ENCODE measurements at regions not wholly inside any gene's neighbourhood (a gene's known extent, or its start where the extent isn't known, plus 50 kb on each side); places are given as distances from the start of the nearest gene placed in this dataset.
"Not testable (repeated sequence)": the region's sequence is repeated elsewhere in the genome, so short reads cannot be mapped to it uniquely, and the experiment has no call there.

DNA sequence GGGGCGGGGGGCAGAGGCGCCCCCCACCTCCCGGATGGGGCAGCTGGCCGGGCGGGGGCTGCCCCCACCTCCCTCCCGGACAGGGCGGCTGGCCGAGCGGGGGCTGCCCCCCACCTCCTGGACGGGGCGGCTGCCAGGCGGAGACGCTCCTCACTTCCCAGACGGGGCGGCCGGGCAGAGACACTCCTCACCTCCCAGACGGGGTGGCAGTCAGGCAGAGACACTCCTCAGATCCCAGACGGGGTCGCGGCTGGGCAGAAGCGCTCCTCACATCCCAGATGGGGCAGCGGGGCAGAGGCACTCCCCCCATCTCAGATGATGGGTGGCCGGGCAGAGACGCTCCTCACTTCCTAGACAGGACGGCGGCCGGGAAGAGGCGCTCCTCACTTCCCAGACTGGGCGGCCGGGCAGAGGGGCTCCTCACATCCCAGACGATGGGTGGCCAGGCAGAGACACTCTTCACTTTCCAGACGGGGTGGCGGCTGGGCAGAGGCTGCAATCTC lies 240.1 kb downstream of the NPIPA7 start:
- DNase-seq (ENCODE audit: unreplicated experiment); intact Hi-C loops (cut with micrococcal nuclease); H3K27me3 Mint-ChIP-seq (ENCODE audit: insufficient read depth, unreplicated experiment); BruUV-seq (replicated peaks); H3K36me3 Mint-ChIP-seq (ENCODE audit: insufficient read depth, unreplicated experiment); H3K4me3 Mint-ChIP-seq (ENCODE audit: unreplicated experiment); CTCF ChIA-PET; H3K27ac Mint-ChIP-seq (ENCODE audit: low read depth, unreplicated experiment); H3K9me3 Mint-ChIP-seq (ENCODE audit: unreplicated experiment); H3K4me1 Mint-ChIP-seq (ENCODE audit: insufficient read depth, unreplicated experiment); POLR2A ChIA-PET: not testable (repeated sequence)

GRCh38 chr16:16624367-16624766 lies 245.4 kb downstream of the NPIPA7 start:
- H3K36me3 Mint-ChIP-seq (ENCODE audit: insufficient read depth, unreplicated experiment); BruUV-seq (replicated peaks); POLR2A ChIA-PET; H3K27me3 Mint-ChIP-seq (ENCODE audit: insufficient read depth, unreplicated experiment); H3K4me3 Mint-ChIP-seq (ENCODE audit: unreplicated experiment); intact Hi-C loops (cut with micrococcal nuclease); CTCF ChIA-PET; H3K9me3 Mint-ChIP-seq (ENCODE audit: unreplicated experiment); DNase-seq (ENCODE audit: unreplicated experiment); H3K27ac Mint-ChIP-seq (ENCODE audit: low read depth, unreplicated experiment); H3K4me1 Mint-ChIP-seq (ENCODE audit: insufficient read depth, unreplicated experiment): not testable (repeated sequence)

DNA sequence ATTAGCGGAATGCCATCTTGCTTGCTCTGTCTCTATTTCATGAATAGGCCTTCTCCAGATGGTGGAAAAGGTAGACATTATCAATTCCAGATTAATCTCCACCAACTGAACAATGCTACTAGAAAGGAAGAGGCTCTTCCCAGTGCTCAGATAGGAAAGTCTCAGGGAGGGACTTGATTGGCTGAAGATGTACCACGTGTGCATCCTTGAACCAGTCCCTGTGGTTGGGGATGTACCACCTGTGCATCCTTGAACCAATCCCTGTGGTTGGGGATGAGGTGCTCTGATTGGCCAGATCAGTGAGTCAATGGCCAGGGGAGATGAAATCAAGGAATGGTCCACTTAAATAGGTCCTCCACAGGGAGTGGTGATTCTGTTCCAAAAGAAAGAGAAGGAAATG lies 246.2 kb downstream of the NPIPA7 start:
- H3K9me3 Mint-ChIP-seq (ENCODE audit: unreplicated experiment); DNase-seq (ENCODE audit: unreplicated experiment); H3K27ac Mint-ChIP-seq (ENCODE audit: low read depth, unreplicated experiment); H3K4me1 Mint-ChIP-seq (ENCODE audit: insufficient read depth, unreplicated experiment); intact Hi-C loops (cut with micrococcal nuclease); BruUV-seq (replicated peaks); CTCF ChIA-PET; H3K36me3 Mint-ChIP-seq (ENCODE audit: insufficient read depth, unreplicated experiment); H3K27me3 Mint-ChIP-seq (ENCODE audit: insufficient read depth, unreplicated experiment); POLR2A ChIA-PET; H3K4me3 Mint-ChIP-seq (ENCODE audit: unreplicated experiment): not testable (repeated sequence)

DNA sequence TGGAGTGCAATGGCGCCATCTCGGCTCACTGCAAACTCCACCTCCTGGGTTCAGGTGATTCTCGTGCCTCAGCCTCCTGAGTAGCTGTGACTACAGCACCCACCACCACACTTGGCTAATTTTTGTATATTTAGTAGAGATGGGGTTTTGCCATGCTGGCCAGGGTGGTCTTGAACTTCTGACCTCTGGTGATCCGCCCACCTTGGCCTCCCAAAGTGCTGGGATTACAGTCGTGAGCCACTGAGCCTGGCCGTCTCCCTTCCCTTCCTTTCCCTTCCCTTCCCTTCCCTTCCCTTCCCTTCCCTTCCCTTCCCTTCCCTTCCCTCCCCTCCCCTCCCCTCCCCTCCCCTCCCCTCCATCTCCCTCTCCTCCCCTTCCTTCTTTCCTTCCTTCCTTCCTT lies 248.9 kb downstream of the NPIPA7 start:
- BruUV-seq (replicated peaks); H3K4me3 Mint-ChIP-seq (ENCODE audit: unreplicated experiment); H3K36me3 Mint-ChIP-seq (ENCODE audit: insufficient read depth, unreplicated experiment); DNase-seq (ENCODE audit: unreplicated experiment); POLR2A ChIA-PET; H3K27ac Mint-ChIP-seq (ENCODE audit: low read depth, unreplicated experiment); intact Hi-C loops (cut with micrococcal nuclease); H3K4me1 Mint-ChIP-seq (ENCODE audit: insufficient read depth, unreplicated experiment); H3K27me3 Mint-ChIP-seq (ENCODE audit: insufficient read depth, unreplicated experiment); CTCF ChIA-PET; H3K9me3 Mint-ChIP-seq (ENCODE audit: unreplicated experiment): not testable (repeated sequence)

DNA sequence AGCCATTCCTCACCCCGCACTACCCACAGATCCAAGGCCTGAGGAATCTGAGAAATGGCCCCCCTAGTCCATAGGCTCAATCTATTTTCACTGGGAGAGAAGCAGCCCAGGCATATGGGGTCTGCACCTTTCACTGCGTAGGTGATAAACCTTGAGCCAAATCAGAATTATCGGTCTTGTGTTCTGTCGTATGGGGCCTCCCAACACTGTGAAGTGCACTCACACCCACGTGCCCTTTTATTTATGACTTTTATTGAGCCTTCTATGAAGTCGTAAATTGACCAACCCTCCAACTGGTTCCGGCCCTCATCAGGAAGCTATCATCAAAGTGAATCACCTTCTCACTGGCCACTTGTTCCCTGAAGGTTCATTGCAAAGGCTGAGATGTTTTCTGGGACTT lies 259.3 kb downstream of the NPIPA7 start:
- H3K9me3 Mint-ChIP-seq (ENCODE audit: unreplicated experiment); DNase-seq (ENCODE audit: unreplicated experiment); H3K36me3 Mint-ChIP-seq (ENCODE audit: insufficient read depth, unreplicated experiment); H3K27ac Mint-ChIP-seq (ENCODE audit: low read depth, unreplicated experiment); H3K4me3 Mint-ChIP-seq (ENCODE audit: unreplicated experiment); POLR2A ChIA-PET; intact Hi-C loops (cut with micrococcal nuclease); H3K27me3 Mint-ChIP-seq (ENCODE audit: insufficient read depth, unreplicated experiment); BruUV-seq (replicated peaks); CTCF ChIA-PET; H3K4me1 Mint-ChIP-seq (ENCODE audit: insufficient read depth, unreplicated experiment): not testable (repeated sequence)

- POLR2A ChIA-PET; H3K27ac Mint-ChIP-seq (ENCODE audit: low read depth, unreplicated experiment); BruUV-seq (replicated peaks); H3K36me3 Mint-ChIP-seq (ENCODE audit: insufficient read depth, unreplicated experiment); H3K9me3 Mint-ChIP-seq (ENCODE audit: unreplicated experiment); H3K4me3 Mint-ChIP-seq (ENCODE audit: unreplicated experiment); H3K4me1 Mint-ChIP-seq (ENCODE audit: insufficient read depth, unreplicated experiment); H3K27me3 Mint-ChIP-seq (ENCODE audit: insufficient read depth, unreplicated experiment); DNase-seq (ENCODE audit: unreplicated experiment); intact Hi-C loops (cut with micrococcal nuclease); CTCF ChIA-PET: not testable (repeated sequence)
These were observed 259.8 kb downstream of the NPIPA7 start for GRCh38 chr16:16638714-16639113.

- intact Hi-C loops (cut with micrococcal nuclease); H3K36me3 Mint-ChIP-seq (ENCODE audit: insufficient read depth, unreplicated experiment); H3K4me3 Mint-ChIP-seq (ENCODE audit: unreplicated experiment); DNase-seq (ENCODE audit: unreplicated experiment); H3K27ac Mint-ChIP-seq (ENCODE audit: low read depth, unreplicated experiment); POLR2A ChIA-PET; H3K9me3 Mint-ChIP-seq (ENCODE audit: unreplicated experiment); H3K27me3 Mint-ChIP-seq (ENCODE audit: insufficient read depth, unreplicated experiment); CTCF ChIA-PET; BruUV-seq (replicated peaks); H3K4me1 Mint-ChIP-seq (ENCODE audit: insufficient read depth, unreplicated experiment): not testable (repeated sequence)
These were observed 264.9 kb downstream of the NPIPA7 start for GRCh38 chr16:16643828-16644227.

- CTCF ChIA-PET; H3K4me1 Mint-ChIP-seq (ENCODE audit: insufficient read depth, unreplicated experiment); POLR2A ChIA-PET; intact Hi-C loops (cut with micrococcal nuclease); DNase-seq (ENCODE audit: unreplicated experiment); H3K4me3 Mint-ChIP-seq (ENCODE audit: unreplicated experiment); H3K36me3 Mint-ChIP-seq (ENCODE audit: insufficient read depth, unreplicated experiment); H3K27ac Mint-ChIP-seq (ENCODE audit: low read depth, unreplicated experiment); BruUV-seq (replicated peaks); H3K27me3 Mint-ChIP-seq (ENCODE audit: insufficient read depth, unreplicated experiment): not testable (repeated sequence)
- H3K9me3 Mint-ChIP-seq (ENCODE audit: unreplicated experiment): peaks cover 12% of the 10 kb centered on the region
These were observed 269.1 kb downstream of the NPIPA7 start for GRCh38 chr16:16648002-16648401.

DNA sequence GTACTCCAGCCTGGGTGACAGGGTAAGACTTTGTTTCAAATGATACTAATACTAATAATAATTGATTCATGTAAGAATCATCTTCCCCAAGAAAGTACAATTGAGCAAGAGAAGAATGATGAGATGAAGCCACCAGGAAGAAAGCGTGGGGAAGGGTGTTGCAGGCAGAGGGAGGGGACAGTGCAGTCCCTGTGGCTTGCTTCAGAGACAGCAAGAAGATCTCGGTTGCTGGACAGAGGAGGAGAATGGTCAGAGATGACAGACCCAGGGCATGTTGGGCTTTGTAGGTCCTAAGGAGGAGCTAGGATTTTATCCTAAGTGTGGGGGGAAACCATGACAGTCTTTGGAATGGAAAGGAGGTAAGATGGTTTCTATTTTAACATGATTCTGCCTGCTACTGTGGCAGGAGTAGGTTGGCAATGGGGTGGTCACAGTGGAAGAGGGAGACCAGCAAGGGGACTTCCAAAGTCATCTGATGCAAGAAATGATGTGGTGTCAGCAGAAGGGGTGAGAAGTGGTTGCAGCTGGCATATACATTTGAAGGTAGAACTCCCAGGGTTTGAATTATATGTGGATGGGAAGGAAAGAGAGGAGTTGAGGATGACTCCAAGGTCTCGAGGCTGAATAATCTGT lies 293.4 kb downstream of the NPIPA7 start:
- H3K27ac Mint-ChIP-seq (ENCODE audit: low read depth, unreplicated experiment); DNase-seq (ENCODE audit: unreplicated experiment); H3K27me3 Mint-ChIP-seq (ENCODE audit: insufficient read depth, unreplicated experiment); H3K9me3 Mint-ChIP-seq (ENCODE audit: unreplicated experiment); BruUV-seq (replicated peaks); H3K4me3 Mint-ChIP-seq (ENCODE audit: unreplicated experiment); POLR2A ChIA-PET; CTCF ChIA-PET; H3K4me1 Mint-ChIP-seq (ENCODE audit: insufficient read depth, unreplicated experiment); intact Hi-C loops (cut with micrococcal nuclease); H3K36me3 Mint-ChIP-seq (ENCODE audit: insufficient read depth, unreplicated experiment): not testable (repeated sequence)

GRCh38 chr16:16674820-16675219 lies 295.9 kb downstream of the NPIPA7 start:
- CTCF ChIA-PET; H3K27ac Mint-ChIP-seq (ENCODE audit: low read depth, unreplicated experiment); intact Hi-C loops (cut with micrococcal nuclease): not testable (repeated sequence)

More at GRCh38 chr16:16674820-16675219, 295.9 kb downstream of the NPIPA7 start:
- H3K27me3 Mint-ChIP-seq (ENCODE audit: insufficient read depth, unreplicated experiment); DNase-seq (ENCODE audit: unreplicated experiment); H3K9me3 Mint-ChIP-seq (ENCODE audit: unreplicated experiment); BruUV-seq (replicated peaks); POLR2A ChIA-PET; H3K36me3 Mint-ChIP-seq (ENCODE audit: insufficient read depth, unreplicated experiment); H3K4me3 Mint-ChIP-seq (ENCODE audit: unreplicated experiment); H3K4me1 Mint-ChIP-seq (ENCODE audit: insufficient read depth, unreplicated experiment): not testable (repeated sequence)

Data from MCF 10A (cell line).